ENCODE measurements at regions not wholly inside any gene's neighbourhood (a gene's known extent, or its start where the extent isn't known, plus 50 kb on each side); places are given as distances from the start of the nearest gene placed in this dataset.

DNA sequence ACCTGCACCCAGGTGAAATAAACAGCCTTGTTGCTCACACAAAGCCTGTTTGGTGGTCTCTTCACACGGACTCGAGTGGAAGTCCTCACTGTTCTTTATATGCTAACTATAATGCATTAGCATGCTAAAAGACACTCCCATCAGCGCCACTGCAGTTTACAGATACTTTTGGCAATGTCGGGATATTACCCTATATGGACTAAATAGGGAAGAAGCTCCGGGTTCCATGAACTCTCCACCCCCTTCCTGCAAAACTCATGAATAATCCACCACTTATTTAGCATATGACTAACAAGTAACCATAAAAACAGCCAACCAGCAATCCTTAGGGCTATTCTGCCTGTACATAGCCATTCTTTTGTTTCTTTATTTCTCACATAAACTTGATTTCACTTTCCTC, 426.2 kb upstream of the PTPRD start:
- DNase-seq: no peak
- intact Hi-C loops (cut with micrococcal nuclease): no loop called here
- Histone ChIP-seq H3K4me1 (ENCODE audit: control insufficient read depth in 2 of 2, insufficient read depth in 2 of 2, low read length in 2 of 2) (no peaks in the 10 kb centered on the region), H3K9ac (ENCODE audit: low read length) (no peak overlapping the region), H3K4me3 (ENCODE audit: control extremely low read depth in 1 of 5, extremely low read depth in 1 of 5, insufficient read depth in 1 of 5, low read depth in 2 of 5, low read length in 4 of 5) (no peak overlapping the region), H3K36me3 (replicated peaks in 1 of 2; ENCODE audit: control extremely low read depth in 1 of 2, control insufficient read depth in 1 of 2, extremely low read depth in 1 of 2, insufficient read depth in 2 of 2, low read length in 1 of 2) (no peaks in the 10 kb centered on the region), H3K79me2 (ENCODE audit: control insufficient read depth, insufficient read depth, low read length) (no peaks in the 10 kb centered on the region), H4K20me1 (ENCODE audit: control insufficient read depth, insufficient read depth, low read length, poor library complexity, severe bottlenecking) (no peaks in the 10 kb centered on the region), H3K9me3 (ENCODE audit: control extremely low read depth in 1 of 3, control insufficient read depth in 2 of 3, insufficient read depth in 1 of 3, low read length in 2 of 3) (no peaks in the 10 kb centered on the region), H2AFZ (ENCODE audit: insufficient read depth, low read depth, low read length, poor library complexity, severe bottlenecking) (no peak overlapping the region), H3K4me2 (replicated peaks; ENCODE audit: low read depth, low read length, poor library complexity, severe bottlenecking) (no peak overlapping the region), H3K27ac (ENCODE audit: low read length in 2 of 2) (no peak overlapping the region), H3K27me3 (replicated peaks in 1 of 4; ENCODE audit: control extremely low read depth in 1 of 4, control insufficient read depth in 3 of 4, insufficient read depth in 4 of 4, low read length in 3 of 4) (no peaks in the 10 kb centered on the region)
- Mint-ChIP-seq H3K27me3 (no peaks in the 10 kb centered on the region), H3K4me1 (no peaks in the 10 kb centered on the region), H3K27ac (no peak overlapping the region), H3K4me3 (no peak overlapping the region), H3K9me3 (ENCODE audit: insufficient read depth) (peaks cover 4% of the 10 kb centered on the region)
- 89% methylated on average over 3 of the region's 5 CpGs for WGBS (ENCODE audit: insufficient coverage)
- CTCF ChIA-PET: no interaction called here
- ATAC-seq (ENCODE audit: low read depth): no peak
- TF ChIP-seq, protein P1, sequence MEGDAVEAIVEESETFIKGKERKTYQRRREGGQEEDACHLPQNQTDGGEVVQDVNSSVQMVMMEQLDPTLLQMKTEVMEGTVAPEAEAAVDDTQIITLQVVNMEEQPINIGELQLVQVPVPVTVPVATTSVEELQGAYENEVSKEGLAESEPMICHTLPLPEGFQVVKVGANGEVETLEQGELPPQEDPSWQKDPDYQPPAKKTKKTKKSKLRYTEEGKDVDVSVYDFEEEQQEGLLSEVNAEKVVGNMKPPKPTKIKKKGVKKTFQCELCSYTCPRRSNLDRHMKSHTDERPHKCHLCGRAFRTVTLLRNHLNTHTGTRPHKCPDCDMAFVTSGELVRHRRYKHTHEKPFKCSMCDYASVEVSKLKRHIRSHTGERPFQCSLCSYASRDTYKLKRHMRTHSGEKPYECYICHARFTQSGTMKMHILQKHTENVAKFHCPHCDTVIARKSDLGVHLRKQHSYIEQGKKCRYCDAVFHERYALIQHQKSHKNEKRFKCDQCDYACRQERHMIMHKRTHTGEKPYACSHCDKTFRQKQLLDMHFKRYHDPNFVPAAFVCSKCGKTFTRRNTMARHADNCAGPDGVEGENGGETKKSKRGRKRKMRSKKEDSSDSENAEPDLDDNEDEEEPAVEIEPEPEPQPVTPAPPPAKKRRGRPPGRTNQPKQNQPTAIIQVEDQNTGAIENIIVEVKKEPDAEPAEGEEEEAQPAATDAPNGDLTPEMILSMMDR (IDR thresholded peaks at IDR 0.05): no peak
- no peak for TF ChIP-seq EZH2 (IDR thresholded peaks at IDR 0.05; ENCODE audit: borderline replicate concordance, insufficient read depth, low read depth, low read length, poor library complexity, severe bottlenecking)
- POLR2A ChIA-PET: no interaction called here

DNA sequence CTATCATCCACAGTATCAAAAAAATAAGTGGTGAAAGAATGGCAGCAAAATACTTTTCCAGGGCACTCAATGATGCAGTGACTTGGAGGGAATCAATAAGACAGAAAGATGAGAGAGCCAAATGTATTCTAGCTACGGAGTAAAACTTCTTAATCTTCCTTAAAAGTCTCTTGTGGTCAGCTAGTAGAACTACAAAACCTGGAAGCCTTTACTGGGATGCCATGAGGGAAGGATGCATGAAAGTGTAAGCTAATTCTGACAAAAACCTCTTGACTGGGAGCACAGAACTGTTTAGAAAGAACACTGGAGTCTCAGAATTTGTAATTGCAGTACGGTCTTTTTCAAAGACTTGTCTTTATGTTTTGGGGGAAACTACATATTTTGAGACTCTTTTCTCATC, 432.8 kb upstream of the PTPRD start:
- Histone ChIP-seq H3K27ac (ENCODE audit: low read length in 2 of 2) (no peak overlapping the region), H3K4me3 (ENCODE audit: control extremely low read depth in 1 of 5, extremely low read depth in 1 of 5, insufficient read depth in 1 of 5, low read depth in 2 of 5, low read length in 4 of 5) (no peak overlapping the region), H3K79me2 (ENCODE audit: control insufficient read depth, insufficient read depth, low read length) (no peaks in the 10 kb centered on the region), H2AFZ (ENCODE audit: insufficient read depth, low read depth, low read length, poor library complexity, severe bottlenecking) (no peak overlapping the region), H3K27me3 (replicated peaks in 1 of 4; ENCODE audit: control extremely low read depth in 1 of 4, control insufficient read depth in 3 of 4, insufficient read depth in 4 of 4, low read length in 3 of 4) (no peaks in the 10 kb centered on the region), H3K36me3 (replicated peaks in 1 of 2; ENCODE audit: control extremely low read depth in 1 of 2, control insufficient read depth in 1 of 2, extremely low read depth in 1 of 2, insufficient read depth in 2 of 2, low read length in 1 of 2) (no peaks in the 10 kb centered on the region), H3K4me2 (replicated peaks; ENCODE audit: low read depth, low read length, poor library complexity, severe bottlenecking) (no peak overlapping the region), H3K4me1 (ENCODE audit: control insufficient read depth in 2 of 2, insufficient read depth in 2 of 2, low read length in 2 of 2) (no peaks in the 10 kb centered on the region), H4K20me1 (ENCODE audit: control insufficient read depth, insufficient read depth, low read length, poor library complexity, severe bottlenecking) (no peaks in the 10 kb centered on the region), H3K9me3 (ENCODE audit: control extremely low read depth in 1 of 3, control insufficient read depth in 2 of 3, insufficient read depth in 1 of 3, low read length in 2 of 3) (no peaks in the 10 kb centered on the region), H3K9ac (ENCODE audit: low read length) (no peak overlapping the region)
- no peaks in the 10 kb centered on the region for H3K27me3 Mint-ChIP-seq
- ATAC-seq (ENCODE audit: low read depth): no peak
- H3K27ac Mint-ChIP-seq: no peak overlapping the region
- intact Hi-C loops (cut with micrococcal nuclease): no loop called here
- H3K4me1 Mint-ChIP-seq: no peaks in the 10 kb centered on the region
- no CpG with 5 or more reads among the region's 2 CpGs for WGBS (ENCODE audit: insufficient coverage)
- no peak for TF ChIP-seq EZH2 (IDR thresholded peaks at IDR 0.05; ENCODE audit: borderline replicate concordance, insufficient read depth, low read depth, low read length, poor library complexity, severe bottlenecking)
- TF ChIP-seq, protein P1 (IDR thresholded peaks at IDR 0.05): no peak
- DNase-seq: no peak
- H3K4me3 Mint-ChIP-seq: no peak overlapping the region
- peaks cover 2% of the 10 kb centered on the region for H3K9me3 Mint-ChIP-seq (ENCODE audit: insufficient read depth)
- CTCF ChIA-PET: interaction anchor here (0.8 kb wide), 1 partner anchor 13 kb away, joined by 3 read pairs; no protein-coding TSS in a partner anchor
- POLR2A ChIA-PET: no interaction called here

Data from B cell (primary cell).